Left colon (tissue), 2 donors: ENCODE measurements at regions not wholly inside any gene's neighbourhood (a gene's known extent, or its start where the extent isn't known, plus 50 kb on each side); places are given as distances from the start of the nearest gene placed in this dataset.
"Not testable (repeated sequence)": the region's sequence is repeated elsewhere in the genome, so short reads cannot be mapped to it uniquely, and the experiment has no call there.

ENCODE experiments used
- ATAC-seq: fragments of 200-7000 bp; cut with Tn5 transposase; one replicate; pipeline ENCODE4 v1.9.1; 2020; ENCODE audit warnings: mild to moderate bottlenecking, moderate library complexity
- DNase-seq, 2 donors: peaks; one replicate each; pipeline ENCODE4 v3.0.0-alpha.2; 2020
- intact Hi-C, 2 donors: fragments of 100-400 bp; cut with DNase I in 1 of 2; cut with micrococcal nuclease in 1 of 2; formaldehyde crosslinking; loops; one replicate each; pipeline versions ENCODE4 v1.11.2 to v1.14.0; 2022; cut with DNase I, micrococcal nuclease
- donor health status: DM: no; HTN: no; CAD: no.
- donor health status: DM: yes; HTN: yes; CAD: no.

- DNase-seq (no peak), ATAC-seq (no peak)
- intact Hi-C loops = no loop called here
Observed at GRCh38 chr22:34620161-34620560, 445.8 kb upstream of the ISX start.

DNA sequence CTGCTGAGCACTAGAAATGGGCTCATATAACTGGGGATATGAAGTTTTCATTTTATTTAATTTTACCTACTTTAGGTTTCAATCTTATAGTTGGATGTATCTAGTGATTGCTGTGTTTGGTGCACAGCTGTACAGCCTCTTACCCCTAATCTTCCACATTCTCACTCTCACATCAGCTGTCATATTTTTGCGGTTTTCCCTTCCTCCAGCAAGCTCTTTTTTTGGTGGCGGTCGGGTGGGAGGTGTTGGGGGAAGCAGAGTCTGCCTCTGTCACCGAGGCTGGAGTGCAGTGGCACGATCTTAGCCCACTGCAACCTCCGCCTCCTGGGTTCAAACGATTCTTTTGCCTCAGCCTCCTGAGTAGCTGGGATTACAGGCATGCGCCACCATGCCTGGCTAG, 445.1 kb upstream of the ISX start:
- ATAC-seq (no peak), DNase-seq (no peak)
- intact Hi-C loops = no loop called here

DNA sequence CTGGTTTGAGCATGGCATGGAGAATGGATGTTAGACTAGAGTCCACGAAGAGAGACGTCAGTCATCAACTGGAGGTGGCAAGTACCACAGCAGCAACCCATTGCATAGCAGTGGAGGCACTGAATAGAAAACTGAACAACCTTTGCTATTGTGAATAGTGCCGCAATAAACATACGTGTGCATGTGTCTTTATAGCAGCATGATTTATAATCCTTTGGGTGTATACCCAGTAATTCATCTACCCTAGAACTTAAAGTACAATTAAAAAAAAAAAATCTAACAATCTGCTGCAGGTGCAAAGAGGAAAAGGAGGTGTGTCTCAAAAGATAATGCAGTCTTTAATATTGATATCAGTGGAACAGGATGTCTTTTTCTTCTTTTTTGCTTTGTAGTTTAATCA, 443.4 kb upstream of the ISX start:
- intact Hi-C loops = no loop called here
- ATAC-seq = peak; percentile 92
- no peak for DNase-seq

DNA sequence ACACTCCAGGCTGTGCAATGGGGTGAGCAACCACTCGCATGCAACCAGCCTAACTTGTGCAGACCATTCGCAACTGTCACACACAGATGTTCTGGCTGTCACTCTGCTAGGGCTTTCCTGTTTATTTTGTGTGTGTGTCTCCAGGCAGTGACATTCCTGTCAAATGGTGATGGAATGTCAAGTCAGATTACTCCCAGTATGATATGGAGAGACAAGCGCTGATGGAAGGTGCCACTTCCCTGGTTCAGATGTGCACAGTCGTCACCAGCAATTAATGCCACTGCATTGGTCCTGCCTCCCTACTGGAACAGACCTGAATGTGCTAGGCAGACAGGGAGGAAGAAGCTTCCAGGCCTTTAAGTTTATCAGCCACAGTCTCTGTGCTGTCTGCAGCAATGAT, 442.4 kb upstream of the ISX start:
- ATAC-seq (peak; percentile 19), DNase-seq (no peak)
- intact Hi-C loops = no loop called here

GRCh38 chr22:34625892-34626291, 440.1 kb upstream of the ISX start:
- intact Hi-C loops, DNase-seq, ATAC-seq: not testable (repeated sequence)

DNA sequence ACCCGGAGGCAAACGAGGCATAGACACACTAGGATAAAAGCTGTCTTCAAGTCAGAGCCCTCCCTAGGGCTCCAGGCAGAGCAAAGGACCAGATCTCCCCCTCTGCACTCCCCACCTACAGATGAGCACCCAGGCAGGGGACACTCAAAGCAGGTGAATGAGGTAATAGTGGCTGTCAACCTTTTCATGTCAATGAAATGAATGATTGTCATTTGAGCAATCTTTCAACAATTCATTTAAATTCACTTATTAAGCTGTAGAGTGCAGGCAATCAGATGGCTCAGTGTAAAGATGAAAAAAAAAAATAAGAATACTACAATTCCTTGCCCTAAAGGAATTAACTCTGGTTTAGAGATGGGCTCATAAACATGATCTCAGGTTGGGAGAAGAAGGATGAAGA, 427.8 kb upstream of the ISX start:
- no peak for ATAC-seq
- intact Hi-C loops = no loop called here
- no peak for DNase-seq

DNA sequence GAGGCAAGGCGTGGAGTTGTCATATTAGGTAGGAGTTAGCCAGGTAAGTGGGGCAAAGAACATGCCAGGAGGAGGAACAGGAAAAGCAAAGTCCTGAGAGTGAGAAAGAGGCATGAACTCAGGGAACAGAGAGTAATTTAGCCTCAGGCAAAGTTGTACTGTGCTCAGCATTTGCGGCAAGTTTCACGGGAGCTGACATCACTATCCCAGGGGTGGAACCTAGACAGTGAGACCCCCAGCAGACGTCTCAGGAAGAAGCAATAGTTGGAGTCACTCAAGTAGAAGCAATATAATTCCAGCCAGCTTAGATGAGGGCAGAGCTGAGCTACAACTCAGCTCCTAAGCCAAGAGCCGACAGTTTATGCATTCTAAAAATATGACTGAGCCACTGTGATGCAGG, 426.0 kb upstream of the ISX start:
- no peak for ATAC-seq
- intact Hi-C loops = no loop called here
- no peak for DNase-seq

DNA sequence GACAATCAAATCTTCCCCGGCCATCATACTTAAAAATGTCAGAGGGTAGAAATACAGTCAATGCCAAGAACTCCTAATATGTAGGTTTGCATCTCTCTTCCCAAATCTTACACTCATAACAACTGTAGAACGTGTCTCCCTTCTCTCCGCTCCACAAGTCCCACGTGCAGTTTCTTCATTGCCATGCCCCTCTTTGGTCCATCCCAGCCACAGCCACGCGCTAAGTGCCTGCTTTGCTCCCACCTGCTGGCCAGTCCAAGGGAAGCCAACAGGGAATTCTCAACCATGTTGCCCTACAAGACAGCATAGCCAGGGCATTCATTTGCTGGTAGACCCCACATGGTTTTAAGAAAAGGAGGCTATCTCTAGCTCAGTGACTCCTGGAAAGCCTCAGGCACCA, 420.6 kb upstream of the ISX start:
- intact Hi-C loops = no loop called here
- ATAC-seq = no peak
- DNase-seq = no peak

GRCh38 chr22:34669001-34669400, 397.0 kb upstream of the ISX start:
- DNase-seq (no peak), ATAC-seq (no peak)
- intact Hi-C loops = no loop called here

- peak; percentile 49 to 53 for DNase-seq
- intact Hi-C loops = not testable (repeated sequence)
- peak; percentile 71 for ATAC-seq
Observed at GRCh38 chr22:34683031-34683430, 382.9 kb upstream of the ISX start.

- ATAC-seq, intact Hi-C loops, DNase-seq: not testable (repeated sequence)
Observed at GRCh38 chr22:34684278-34684677, 381.7 kb upstream of the ISX start.

DNA sequence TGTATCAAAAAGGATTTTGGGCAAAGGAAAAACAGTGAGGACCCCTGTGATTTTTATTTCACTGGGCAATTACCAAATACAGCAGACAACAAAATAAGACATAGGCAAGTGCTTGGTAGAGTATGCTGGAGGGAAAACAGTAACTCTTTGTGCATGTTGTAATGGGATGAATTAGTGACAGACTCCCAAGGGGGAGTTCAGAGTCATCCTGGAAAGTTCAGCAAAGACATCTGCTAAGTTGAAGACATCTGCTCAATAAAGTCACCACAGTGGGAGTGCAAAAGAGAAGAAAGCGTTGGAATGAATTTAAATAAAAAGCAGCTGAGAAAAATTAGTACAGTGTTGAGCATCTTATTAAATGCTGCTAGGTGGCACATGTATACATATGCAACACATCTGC, 378.8 kb upstream of the ISX start:
- intact Hi-C loops = no loop called here
- no peak for ATAC-seq
- no peak for DNase-seq

DNA sequence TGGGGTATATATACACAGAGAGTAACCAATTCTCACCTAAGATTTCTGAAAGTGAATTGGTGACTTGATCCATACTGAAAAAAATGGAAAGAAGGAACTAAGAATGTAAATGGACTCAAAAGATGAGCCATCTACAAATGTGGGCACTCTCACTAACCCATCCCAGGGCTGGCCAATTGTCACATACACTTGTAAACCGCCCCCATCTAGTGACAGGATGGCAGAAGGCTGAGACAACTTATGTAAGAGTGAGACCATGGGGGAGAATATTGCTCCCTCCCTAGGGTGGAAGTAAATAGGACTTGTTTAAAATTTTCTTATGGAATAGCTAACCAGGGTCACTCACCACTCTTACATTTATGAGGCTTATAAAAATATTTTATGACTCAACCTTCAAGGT, 377.1 kb upstream of the ISX start:
- DNase-seq = no peak
- intact Hi-C loops = no loop called here
- peak; percentile 40 for ATAC-seq

GRCh38 chr22:34696557-34696956, 369.4 kb upstream of the ISX start:
- intact Hi-C loops = no loop called here
- ATAC-seq (no peak), DNase-seq (no peak)

DNA sequence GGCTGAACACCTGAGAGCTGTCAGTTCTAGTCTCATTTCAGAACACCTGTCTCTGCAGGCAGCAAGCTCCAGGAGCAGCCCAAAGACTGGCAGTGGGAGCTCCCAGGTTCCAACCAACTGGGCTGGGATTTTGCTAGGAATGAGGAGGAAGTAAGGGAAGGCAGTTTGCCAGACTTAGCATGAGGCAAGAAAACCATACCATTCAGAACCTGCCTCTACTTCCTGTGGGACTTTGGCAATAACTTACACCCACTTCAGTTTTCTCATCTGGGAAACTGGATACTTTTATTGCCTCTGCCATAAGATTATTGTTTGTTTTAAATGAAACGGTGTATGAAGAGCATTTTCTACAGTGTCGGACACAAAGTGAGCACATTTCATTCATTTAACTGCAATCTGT, 363.7 kb upstream of the ISX start:
- intact Hi-C loops = no loop called here
- peak; percentile 95 for ATAC-seq
- DNase-seq = peak in 1 of 2 donors; percentile 5

DNA sequence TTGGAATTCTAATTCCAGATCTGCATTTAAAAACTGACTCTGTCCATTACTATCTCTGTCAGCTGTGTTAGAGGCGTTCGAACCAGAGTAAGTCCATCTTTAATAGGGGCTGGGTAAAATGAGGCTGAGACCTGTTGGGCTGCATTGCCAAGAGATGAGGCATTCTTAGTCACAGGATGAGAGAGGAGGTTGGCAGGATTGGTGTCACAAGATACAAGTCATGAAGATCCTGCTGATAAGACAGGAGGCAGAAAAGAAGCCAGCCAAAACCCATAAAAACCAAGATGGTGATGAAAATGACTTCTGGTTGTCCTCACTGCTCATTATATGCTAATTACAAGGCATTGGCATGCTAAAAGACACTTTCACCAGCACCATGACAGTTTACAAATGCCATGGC, 356.3 kb upstream of the ISX start:
- intact Hi-C loops = no loop called here
- ATAC-seq = no peak

GRCh38 chr22:34722901-34723300, 343.1 kb upstream of the ISX start:
- DNase-seq = no peak
- no peak for ATAC-seq
- intact Hi-C loops = no loop called here

More for the DNA sequence above, 356.3 kb upstream of the ISX start:
- no peak for DNase-seq

- DNase-seq (no peak), ATAC-seq (no peak)
- intact Hi-C loops = no loop called here
Observed at GRCh38 chr22:34736081-34736480, 329.9 kb upstream of the ISX start.

GRCh38 chr22:34738661-34739400, 327.1 kb upstream of the ISX start:
- no peak for DNase-seq
- ATAC-seq = no peak
- intact Hi-C loops = no loop called here

DNA sequence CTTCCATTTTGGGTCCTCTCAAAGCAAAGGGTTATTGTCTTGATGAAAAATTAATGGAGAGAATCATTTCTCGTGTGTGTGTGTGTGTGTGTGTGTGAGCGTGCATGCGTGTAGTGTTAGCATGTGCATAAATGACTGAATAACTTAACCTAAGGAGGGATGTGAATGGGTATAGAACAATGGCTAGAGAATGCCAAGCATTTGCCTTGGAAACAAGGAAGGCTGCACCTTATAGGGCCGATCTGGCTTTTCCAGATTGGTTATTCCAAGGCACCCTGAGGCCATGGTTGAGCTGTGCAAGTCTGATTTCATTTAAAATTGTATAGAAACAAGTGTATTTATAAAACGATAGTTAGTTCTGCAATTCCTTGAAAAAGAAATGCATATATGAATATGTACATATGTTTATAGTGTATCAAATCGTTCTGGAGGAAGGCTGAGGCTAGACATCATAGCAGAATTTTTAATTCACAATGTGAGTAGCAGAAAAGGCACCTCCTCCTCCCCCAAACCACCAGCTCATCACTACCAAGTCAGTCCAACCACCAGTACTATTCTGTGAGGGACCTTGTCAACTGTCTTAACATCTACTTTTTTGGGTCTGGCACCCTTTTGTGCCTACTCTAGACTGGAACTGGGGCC, 322.7 kb upstream of the ISX start:
- ATAC-seq (no peak), DNase-seq (no peak)
- intact Hi-C loops = no loop called here
